ENCODE measurements at regions not wholly inside any gene's neighbourhood (a gene's known extent, or its start where the extent isn't known, plus 50 kb on each side); places are given as distances from the start of the nearest gene placed in this dataset.

- DNase-seq = no peak
- TF ChIP-seq, protein P1, sequence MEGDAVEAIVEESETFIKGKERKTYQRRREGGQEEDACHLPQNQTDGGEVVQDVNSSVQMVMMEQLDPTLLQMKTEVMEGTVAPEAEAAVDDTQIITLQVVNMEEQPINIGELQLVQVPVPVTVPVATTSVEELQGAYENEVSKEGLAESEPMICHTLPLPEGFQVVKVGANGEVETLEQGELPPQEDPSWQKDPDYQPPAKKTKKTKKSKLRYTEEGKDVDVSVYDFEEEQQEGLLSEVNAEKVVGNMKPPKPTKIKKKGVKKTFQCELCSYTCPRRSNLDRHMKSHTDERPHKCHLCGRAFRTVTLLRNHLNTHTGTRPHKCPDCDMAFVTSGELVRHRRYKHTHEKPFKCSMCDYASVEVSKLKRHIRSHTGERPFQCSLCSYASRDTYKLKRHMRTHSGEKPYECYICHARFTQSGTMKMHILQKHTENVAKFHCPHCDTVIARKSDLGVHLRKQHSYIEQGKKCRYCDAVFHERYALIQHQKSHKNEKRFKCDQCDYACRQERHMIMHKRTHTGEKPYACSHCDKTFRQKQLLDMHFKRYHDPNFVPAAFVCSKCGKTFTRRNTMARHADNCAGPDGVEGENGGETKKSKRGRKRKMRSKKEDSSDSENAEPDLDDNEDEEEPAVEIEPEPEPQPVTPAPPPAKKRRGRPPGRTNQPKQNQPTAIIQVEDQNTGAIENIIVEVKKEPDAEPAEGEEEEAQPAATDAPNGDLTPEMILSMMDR (IDR thresholded peaks at IDR 0.05) = no peak
- intact Hi-C loops (cut with DNase I; ENCODE audit: low total_unique reads) = no loop called here
Measured at GRCh38 chr3:180290300-180290699, 253.6 kb upstream of the PEX5L start.

GRCh38 chr3:180294282-180295027, 257.7 kb upstream of the PEX5L start:
- Histone ChIP-seq H3K36me3 (no peaks in the 10 kb centered on the region), H3K4me1 (no peaks in the 10 kb centered on the region), H3K27ac (no peak overlapping the region), H3K9me3 (no peaks in the 10 kb centered on the region), H3K27me3 (no peaks in the 10 kb centered on the region), H3K4me3 (no peak overlapping the region)
- intact Hi-C loops (cut with DNase I; ENCODE audit: low total_unique reads) = no loop called here
- no peak for DNase-seq
- TF ChIP-seq, protein P1 (IDR thresholded peaks at IDR 0.05) = no peak

More at GRCh38 chr3:180290300-180290699, 253.6 kb upstream of the PEX5L start:
- H3K27me3 ChIP-seq = no peaks in the 10 kb centered on the region
- no peak overlapping the region for H3K27ac ChIP-seq
- H3K4me3 ChIP-seq = no peak overlapping the region
- no peaks in the 10 kb centered on the region for H3K9me3 ChIP-seq
- H3K4me1 ChIP-seq = no peaks in the 10 kb centered on the region
- no peaks in the 10 kb centered on the region for H3K36me3 ChIP-seq

- DNase-seq = no peak
- H3K27me3 ChIP-seq = no peaks in the 10 kb centered on the region
- H3K4me3 ChIP-seq = no peak overlapping the region
- no peaks in the 10 kb centered on the region for H3K36me3 ChIP-seq
- H3K9me3 ChIP-seq = no peaks in the 10 kb centered on the region
- H3K27ac ChIP-seq = no peak overlapping the region
- intact Hi-C loops (cut with DNase I; ENCODE audit: low total_unique reads) = no loop called here
- TF ChIP-seq, protein P1 (IDR thresholded peaks at IDR 0.05) = no peak
- H3K4me1 ChIP-seq = no peaks in the 10 kb centered on the region
Measured at GRCh38 chr3:180295811-180296210, 259.1 kb upstream of the PEX5L start.

GRCh38 chr3:180296971-180297370, 260.2 kb upstream of the PEX5L start:
- H3K4me1 ChIP-seq = no peaks in the 10 kb centered on the region
- intact Hi-C loops (cut with DNase I; ENCODE audit: low total_unique reads) = no loop called here
- no peak for DNase-seq
- H3K27me3 ChIP-seq = no peaks in the 10 kb centered on the region
- no peak overlapping the region for H3K4me3 ChIP-seq
- no peaks in the 10 kb centered on the region for H3K9me3 ChIP-seq
- no peak overlapping the region for H3K27ac ChIP-seq
- TF ChIP-seq, protein P1 (IDR thresholded peaks at IDR 0.05) = no peak
- H3K36me3 ChIP-seq = no peaks in the 10 kb centered on the region

- intact Hi-C loops (cut with DNase I; ENCODE audit: low total_unique reads) = no loop called here
- DNase-seq = no peak
- Histone ChIP-seq H3K9me3 (no peaks in the 10 kb centered on the region), H3K27ac (no peak overlapping the region), H3K27me3 (no peaks in the 10 kb centered on the region), H3K36me3 (no peaks in the 10 kb centered on the region), H3K4me3 (no peak overlapping the region), H3K4me1 (no peaks in the 10 kb centered on the region)
- TF ChIP-seq, protein P1 (IDR thresholded peaks at IDR 0.05) = no peak
Measured at GRCh38 chr3:180306155-180306554, 269.4 kb upstream of the PEX5L start.

All from tibial artery (tissue), 4 donors.